ENCODE measurements at regions not wholly inside any gene's neighbourhood (a gene's known extent, or its start where the extent isn't known, plus 50 kb on each side); places are given as distances from the start of the nearest gene placed in this dataset.

GRCh38 chr4:121541696-121542095 is 155.1 kb downstream of the ANXA5 start:
- no peaks in the 10 kb centered on the region for H3K27me3 ChIP-seq (replicated peaks in 1 of 2; ENCODE audit: control insufficient read depth in 2 of 2, insufficient read depth in 2 of 2, low read length in 1 of 2)
- no peaks in the 10 kb centered on the region for H3K9me3 ChIP-seq (replicated peaks; ENCODE audit: control insufficient read depth, insufficient read depth, low read length)
- BruUV-seq (replicated peaks): no TSS peak
- DNase-seq (ENCODE audit: low read depth, low spot score) (no peak), ATAC-seq (no peak), FAIRE-seq (no peak)
- no peaks in the 10 kb centered on the region for H3K4me1 ChIP-seq (ENCODE audit: control insufficient read depth, insufficient read depth, low read length)
- no peak overlapping the region for H3K4me3 ChIP-seq
- intact Hi-C loops (cut with micrococcal nuclease; ENCODE audit: unreplicated experiment): no loop called here
- H3K79me2 ChIP-seq (ENCODE audit: control insufficient read depth, insufficient read depth, low read length): no peaks in the 10 kb centered on the region
- H4K20me1 ChIP-seq (ENCODE audit: control insufficient read depth, insufficient read depth): no peaks in the 10 kb centered on the region
- no peak overlapping the region for H3K27ac ChIP-seq (ENCODE audit: control insufficient read depth, insufficient read depth)
- WGBS (ENCODE audit: insufficient coverage, insufficient replicate concordance, low lambda C conversion rate, missing lambda C conversion rate): 5% methylated on average over 2 of the region's 2 CpGs
- CTCF ChIA-PET: no interaction called here
- RAD21 ChIA-PET (ENCODE audit: unreplicated experiment): no interaction called here
- no peak overlapping the region for H3K4me2 ChIP-seq (ENCODE audit: control insufficient read depth, insufficient read depth)
- POLR2A ChIA-PET: no interaction called here
- H2AFZ ChIP-seq (ENCODE audit: control insufficient read depth, low read depth, low read length): no peak overlapping the region
- SMC1A ChIA-PET (ENCODE audit: uncharacterized antibody, unreplicated experiment): interaction anchor here (0.6 kb wide), 1 partner anchor 60 kb away, joined by 3 read pairs; no protein-coding TSS in a partner anchor
- no peak overlapping the region for H3K9ac ChIP-seq (ENCODE audit: control insufficient read depth, insufficient read depth, low read length)
- H3K36me3 ChIP-seq (ENCODE audit: control insufficient read depth in 2 of 2, insufficient read depth in 2 of 2, low read length in 1 of 2): no peaks in the 10 kb centered on the region
- in situ Hi-C loops (cut with MboI): no loop called here
- no peak for TF ChIP-seq SKIL (IDR thresholded peaks at IDR 0.05; ENCODE audit: low read depth, poor library complexity, severe bottlenecking)
- TF ChIP-seq, protein P1, sequence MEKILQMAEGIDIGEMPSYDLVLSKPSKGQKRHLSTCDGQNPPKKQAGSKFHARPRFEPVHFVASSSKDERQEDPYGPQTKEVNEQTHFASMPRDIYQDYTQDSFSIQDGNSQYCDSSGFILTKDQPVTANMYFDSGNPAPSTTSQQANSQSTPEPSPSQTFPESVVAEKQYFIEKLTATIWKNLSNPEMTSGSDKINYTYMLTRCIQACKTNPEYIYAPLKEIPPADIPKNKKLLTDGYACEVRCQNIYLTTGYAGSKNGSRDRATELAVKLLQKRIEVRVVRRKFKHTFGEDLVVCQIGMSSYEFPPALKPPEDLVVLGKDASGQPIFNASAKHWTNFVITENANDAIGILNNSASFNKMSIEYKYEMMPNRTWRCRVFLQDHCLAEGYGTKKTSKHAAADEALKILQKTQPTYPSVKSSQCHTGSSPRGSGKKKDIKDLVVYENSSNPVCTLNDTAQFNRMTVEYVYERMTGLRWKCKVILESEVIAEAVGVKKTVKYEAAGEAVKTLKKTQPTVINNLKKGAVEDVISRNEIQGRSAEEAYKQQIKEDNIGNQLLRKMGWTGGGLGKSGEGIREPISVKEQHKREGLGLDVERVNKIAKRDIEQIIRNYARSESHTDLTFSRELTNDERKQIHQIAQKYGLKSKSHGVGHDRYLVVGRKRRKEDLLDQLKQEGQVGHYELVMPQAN (conservative IDR thresholded peaks at IDR 0.05): no peak
- no peak for TF ChIP-seq PRDM15 (CRISPR knock-in tag; IDR thresholded peaks at IDR 0.05)
- TF ChIP-seq YY1 (IDR thresholded peaks at IDR 0.05; ENCODE audit: low read depth, low read length): no peak
- TF ChIP-seq PAX8 (IDR thresholded peaks at IDR 0.05): no peak
- no peak for TF ChIP-seq YBX1 (IDR thresholded peaks at IDR 0.05)
- TF ChIP-seq ATF3 (IDR thresholded peaks at IDR 0.05; ENCODE audit: borderline replicate concordance, extremely low read depth, low read depth, low read length): no peak
- TF ChIP-seq NRF1 (conservative IDR thresholded peaks at IDR 0.05; ENCODE audit: low read depth, low read length): no peak
- TF ChIP-seq MTA2 (IDR thresholded peaks at IDR 0.05; ENCODE audit: low read depth): no peak
- no peak for TF ChIP-seq ETV6 (conservative IDR thresholded peaks at IDR 0.05 in 1 of 2, IDR thresholded peaks at IDR 0.05 in 1 of 2; ENCODE audit: borderline replicate concordance in 1 of 2, low read depth in 1 of 2)
- no peak for TF ChIP-seq ELK1 (IDR thresholded peaks at IDR 0.05; ENCODE audit: low read depth, low read length)
- TF ChIP-seq HDAC2 (IDR thresholded peaks at IDR 0.05): no peak
- no peak for TF ChIP-seq PAX5 (IDR thresholded peaks at IDR 0.05; ENCODE audit: borderline replicate concordance, low read depth, low read length)
- TF ChIP-seq IKZF1 (conservative IDR thresholded peaks at IDR 0.05): no peak
- no peak for TF ChIP-seq CEBPB (IDR thresholded peaks at IDR 0.05; ENCODE audit: borderline replicate concordance in 1 of 2, low read depth in 2 of 2, low read length in 2 of 2)
- no peak for TF ChIP-seq POLR2A (IDR thresholded peaks at IDR 0.05; ENCODE audit: low read depth, low read length)

All from GM12878 (cell line).